Endothelial cell (in vitro differentiated cells): ENCODE measurements at regions not wholly inside any gene's neighbourhood (a gene's known extent, or its start where the extent isn't known, plus 50 kb on each side); places are given as distances from the start of the nearest gene placed in this dataset.
"Not testable (repeated sequence)": the region's sequence is repeated elsewhere in the genome, so short reads cannot be mapped to it uniquely, and the experiment has no call there.

Experiments
- DNase-seq: peaks from one replicate; pipeline ENCODE4 v3.0.0; 2021; ENCODE audit warnings: low spot score
- H3K27ac Mint-ChIP-seq: one replicate; pipeline ENCODE4 v1.8.0; 2021; ENCODE audit warnings: mixed read lengths, inconsistent platforms; ENCODE audit not compliant: unreplicated experiment
- H3K27me3 Mint-ChIP-seq: one replicate; pipeline ENCODE4 v1.8.0; 2021; ENCODE audit warnings: mild to moderate bottlenecking, moderate library complexity, mixed read lengths, inconsistent platforms; ENCODE audit not compliant: unreplicated experiment
- H3K36me3 Mint-ChIP-seq: one replicate; pipeline ENCODE4 v1.8.0; 2021; ENCODE audit warnings: mild to moderate bottlenecking, low read depth, mixed read lengths, inconsistent platforms; ENCODE audit not compliant: unreplicated experiment
- H3K4me1 Mint-ChIP-seq: one replicate; pipeline ENCODE4 v1.8.0; 2021; ENCODE audit warnings: mild to moderate bottlenecking, mixed read lengths, inconsistent platforms; ENCODE audit not compliant: unreplicated experiment
- H3K4me3 Mint-ChIP-seq: one replicate; pipeline ENCODE4 v1.8.0; 2021; ENCODE audit warnings: mild to moderate bottlenecking, mixed read lengths, inconsistent platforms; ENCODE audit not compliant: unreplicated experiment
- H3K9me3 Mint-ChIP-seq: one replicate; pipeline ENCODE4 v1.8.0; 2021; ENCODE audit warnings: mixed read lengths, inconsistent platforms; ENCODE audit not compliant: unreplicated experiment
- TF ChIP-seq, protein P1 (sequence below): fragments of 200-600 bp; sonication (generic); IDR thresholded peaks from one replicate; pipeline ENCODE4 v1.5.0; 2021; ENCODE audit warnings: antibody characterized with exemption; ENCODE audit not compliant: unreplicated experiment

DNA sequence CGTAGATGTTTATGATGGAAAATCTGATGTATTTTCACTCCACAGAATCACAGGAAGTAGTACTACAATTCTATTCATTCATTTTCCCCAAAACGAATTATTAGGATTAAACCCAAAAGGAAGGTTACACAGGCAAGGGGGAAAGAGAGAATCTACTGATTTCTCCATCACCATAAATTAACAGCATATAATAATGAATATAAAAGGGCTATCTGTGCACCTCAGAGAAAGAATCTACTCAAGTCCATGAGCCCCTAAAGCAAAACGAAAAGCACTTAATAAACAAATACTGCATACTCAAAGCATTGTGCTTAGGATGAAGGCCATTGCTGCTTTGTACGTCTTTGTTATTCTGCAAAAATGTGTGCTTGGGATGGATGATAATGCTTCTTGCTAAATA lies 740.5 kb upstream of the SEMA6A start:
- DNase-seq = no peak
- H3K9me3 Mint-ChIP-seq = no peaks in the 10 kb centered on the region
- peaks cover 12% of the 10 kb centered on the region for H3K4me1 Mint-ChIP-seq
- no peak overlapping the region for H3K27ac Mint-ChIP-seq
- TF ChIP-seq, protein P1, sequence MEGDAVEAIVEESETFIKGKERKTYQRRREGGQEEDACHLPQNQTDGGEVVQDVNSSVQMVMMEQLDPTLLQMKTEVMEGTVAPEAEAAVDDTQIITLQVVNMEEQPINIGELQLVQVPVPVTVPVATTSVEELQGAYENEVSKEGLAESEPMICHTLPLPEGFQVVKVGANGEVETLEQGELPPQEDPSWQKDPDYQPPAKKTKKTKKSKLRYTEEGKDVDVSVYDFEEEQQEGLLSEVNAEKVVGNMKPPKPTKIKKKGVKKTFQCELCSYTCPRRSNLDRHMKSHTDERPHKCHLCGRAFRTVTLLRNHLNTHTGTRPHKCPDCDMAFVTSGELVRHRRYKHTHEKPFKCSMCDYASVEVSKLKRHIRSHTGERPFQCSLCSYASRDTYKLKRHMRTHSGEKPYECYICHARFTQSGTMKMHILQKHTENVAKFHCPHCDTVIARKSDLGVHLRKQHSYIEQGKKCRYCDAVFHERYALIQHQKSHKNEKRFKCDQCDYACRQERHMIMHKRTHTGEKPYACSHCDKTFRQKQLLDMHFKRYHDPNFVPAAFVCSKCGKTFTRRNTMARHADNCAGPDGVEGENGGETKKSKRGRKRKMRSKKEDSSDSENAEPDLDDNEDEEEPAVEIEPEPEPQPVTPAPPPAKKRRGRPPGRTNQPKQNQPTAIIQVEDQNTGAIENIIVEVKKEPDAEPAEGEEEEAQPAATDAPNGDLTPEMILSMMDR = no peak
- no peaks in the 10 kb centered on the region for H3K36me3 Mint-ChIP-seq
- H3K27me3 Mint-ChIP-seq = no peaks in the 10 kb centered on the region
- H3K4me3 Mint-ChIP-seq = no peak overlapping the region

DNA sequence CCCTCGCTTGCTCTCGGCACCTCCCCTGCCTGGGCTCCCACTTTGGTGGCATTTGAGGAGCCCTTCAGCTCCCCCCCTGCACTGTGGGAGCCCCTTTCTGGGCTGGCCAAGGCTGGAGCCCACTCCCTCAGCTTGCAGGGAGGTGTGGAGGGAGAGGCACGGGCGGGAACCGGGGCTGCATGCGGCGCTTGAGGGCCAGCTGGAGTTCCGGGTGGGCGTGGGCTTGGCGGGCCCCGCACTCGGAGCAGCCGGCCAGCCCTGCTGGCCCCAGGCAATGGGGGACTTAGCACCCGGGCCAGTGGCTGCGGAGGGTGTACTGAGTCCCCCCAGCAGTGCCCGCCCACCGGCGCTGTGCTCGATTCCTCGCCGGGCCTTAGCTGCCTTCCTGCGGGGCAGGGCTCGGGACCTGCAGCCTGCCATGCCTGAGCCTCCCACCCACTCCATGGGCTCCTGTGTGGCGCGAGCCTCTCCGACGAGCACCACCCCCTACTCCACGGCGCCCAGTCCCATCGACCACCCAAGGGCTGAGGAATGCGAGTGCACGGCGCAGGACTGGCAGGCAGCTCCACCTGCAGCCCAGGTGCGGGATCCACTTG lies 730.0 kb upstream of the SEMA6A start:
- H3K27ac Mint-ChIP-seq, DNase-seq, H3K9me3 Mint-ChIP-seq, H3K27me3 Mint-ChIP-seq, H3K4me3 Mint-ChIP-seq, H3K4me1 Mint-ChIP-seq, H3K36me3 Mint-ChIP-seq: not testable (repeated sequence)

DNA sequence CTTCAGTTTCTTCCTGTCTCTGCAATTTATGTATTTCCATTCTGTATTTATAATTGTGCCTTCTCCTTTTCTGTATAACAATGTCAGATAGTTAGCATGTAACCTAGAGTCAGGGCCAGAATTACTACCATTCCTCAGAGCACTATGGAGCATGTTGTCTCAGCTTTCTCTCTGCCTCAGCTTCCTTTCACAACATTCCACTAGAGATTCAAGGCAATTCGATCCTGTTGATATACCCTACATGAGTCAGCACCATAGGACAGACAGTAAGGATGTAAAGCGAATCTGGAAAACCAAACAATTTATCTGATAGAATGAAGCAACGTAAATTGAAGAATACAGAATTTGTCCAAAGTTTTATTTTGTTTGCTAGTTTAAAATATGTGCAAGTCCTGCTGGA lies 728.3 kb upstream of the SEMA6A start:
- Mint-ChIP-seq H3K27me3 (peaks cover 2% of the 10 kb centered on the region), H3K4me1 (peaks cover 5% of the 10 kb centered on the region), H3K4me3 (no peak overlapping the region), H3K9me3 (no peaks in the 10 kb centered on the region), H3K36me3 (no peaks in the 10 kb centered on the region), H3K27ac (no peak overlapping the region)
- no peak for DNase-seq
- TF ChIP-seq, protein P1 = no peak

DNA sequence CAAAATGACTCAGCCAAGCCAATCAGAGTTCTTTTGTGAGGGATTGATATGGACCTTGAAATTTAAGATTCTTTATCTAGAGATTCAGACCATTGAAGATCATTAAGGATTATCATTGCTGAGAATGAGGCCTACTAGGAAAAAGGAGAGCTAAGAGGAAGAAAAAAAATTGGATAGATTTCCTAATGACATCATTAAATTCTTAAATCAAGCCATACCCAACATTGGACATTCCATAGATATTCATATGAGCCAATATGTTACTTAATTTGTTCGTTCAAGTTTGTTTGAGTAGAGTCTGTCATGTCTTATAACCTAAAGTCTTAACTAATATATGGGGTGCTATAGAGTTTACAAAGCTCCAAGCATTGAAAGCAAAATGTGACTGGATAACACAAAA lies 727.9 kb upstream of the SEMA6A start:
- Mint-ChIP-seq H3K4me3 (no peak overlapping the region), H3K4me1 (peaks cover 5% of the 10 kb centered on the region), H3K9me3 (no peaks in the 10 kb centered on the region), H3K27me3 (peaks cover 2% of the 10 kb centered on the region), H3K27ac (no peak overlapping the region), H3K36me3 (no peaks in the 10 kb centered on the region)
- TF ChIP-seq, protein P1 = no peak
- no peak for DNase-seq

DNA sequence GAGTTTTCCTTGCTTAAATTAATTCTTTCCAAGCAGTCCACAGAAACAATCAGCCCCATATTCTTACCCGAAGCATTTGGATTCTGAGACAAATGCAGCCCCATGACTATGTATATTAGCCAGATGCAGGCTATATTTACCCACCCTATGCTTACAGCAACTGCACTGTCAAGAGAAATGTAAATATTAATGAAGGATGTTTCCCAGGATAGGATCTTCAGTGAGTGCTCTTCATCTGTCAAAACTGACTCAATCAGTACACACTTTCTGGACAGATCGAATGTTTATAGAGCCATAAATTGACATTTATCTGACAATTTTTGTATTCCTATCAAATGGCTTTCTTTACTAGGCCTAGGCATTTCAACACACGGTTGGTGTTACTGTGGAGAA lies 725.3 kb upstream of the SEMA6A start:
- Mint-ChIP-seq H3K9me3 (no peaks in the 10 kb centered on the region), H3K36me3 (no peaks in the 10 kb centered on the region), H3K4me3 (no peak overlapping the region), H3K27me3 (no peaks in the 10 kb centered on the region), H3K27ac (no peak overlapping the region), H3K4me1 (peaks cover 10% of the 10 kb centered on the region)
- DNase-seq = no peak
- TF ChIP-seq, protein P1 = no peak
